Muscle of back (tissue), 3 donors: ENCODE measurements at regions not wholly inside any gene's neighbourhood (a gene's known extent, or its start where the extent isn't known, plus 50 kb on each side); places are given as distances from the start of the nearest gene placed in this dataset.

ENCODE experiments used
- DNase-seq, 3 donors: peaks; one replicate each; pipeline versions ENCODE4 v3.0.0 to v3.0.0-alpha.2; 2013

- DNase-seq = no peak
Measured at GRCh38 chr18:45227001-45227742, 388.1 kb upstream of the SLC14A2 start.

GRCh38 chr18:45228796-45229388 is 386.4 kb upstream of the SLC14A2 start:
- no peak for DNase-seq

GRCh38 chr18:45231617-45232016 is 383.7 kb upstream of the SLC14A2 start:
- DNase-seq = no peak

GRCh38 chr18:45232061-45232460 is 383.2 kb upstream of the SLC14A2 start:
- no peak for DNase-seq

GRCh38 chr18:45236676-45237075 is 378.6 kb upstream of the SLC14A2 start:
- no peak for DNase-seq

- DNase-seq = no peak
Measured at GRCh38 chr18:45237343-45238098, 377.8 kb upstream of the SLC14A2 start.

- no peak for DNase-seq
Measured at GRCh38 chr18:45241271-45241670, 374.0 kb upstream of the SLC14A2 start.

GRCh38 chr18:45241982-45242565 is 373.2 kb upstream of the SLC14A2 start:
- no peak for DNase-seq

- DNase-seq = no peak
Measured at GRCh38 chr18:45243340-45244110, 371.8 kb upstream of the SLC14A2 start.

- DNase-seq = peak in 1 of 3 donors; percentile 10
Measured at GRCh38 chr18:45245091-45245511, 370.2 kb upstream of the SLC14A2 start.

- DNase-seq = peak; percentile 42 to 81 (median 50)
Measured at GRCh38 chr18:45248240-45248903, 366.9 kb upstream of the SLC14A2 start.

GRCh38 chr18:45249246-45249661 is 366.0 kb upstream of the SLC14A2 start:
- DNase-seq = peak in 1 of 3 donors; percentile 17

GRCh38 chr18:45250479-45250878 is 364.8 kb upstream of the SLC14A2 start:
- no peak for DNase-seq

GRCh38 chr18:45251236-45251635 is 364.0 kb upstream of the SLC14A2 start:
- no peak for DNase-seq

GRCh38 chr18:45252474-45252873 is 362.8 kb upstream of the SLC14A2 start:
- DNase-seq = no peak

GRCh38 chr18:45253056-45253565 is 362.2 kb upstream of the SLC14A2 start:
- peak in 2 of 3 donors; percentile 26 to 78 for DNase-seq

GRCh38 chr18:45253973-45254708 is 361.1 kb upstream of the SLC14A2 start:
- peak in 2 of 3 donors; percentile 11 to 54 for DNase-seq

- peak in 2 of 3 donors; percentile 41 to 75 for DNase-seq
Measured at GRCh38 chr18:45254709-45255082, 360.6 kb upstream of the SLC14A2 start.

GRCh38 chr18:45255197-45255890 is 359.9 kb upstream of the SLC14A2 start:
- peak; percentile 46 to 88 (median 85) for DNase-seq
